ENCODE measurements at regions not wholly inside any gene's neighbourhood (a gene's known extent, or its start where the extent isn't known, plus 50 kb on each side); places are given as distances from the start of the nearest gene placed in this dataset.
A peak's percentile ranks its signal among the peaks of the same experiment; 100 is the strongest.

DNA sequence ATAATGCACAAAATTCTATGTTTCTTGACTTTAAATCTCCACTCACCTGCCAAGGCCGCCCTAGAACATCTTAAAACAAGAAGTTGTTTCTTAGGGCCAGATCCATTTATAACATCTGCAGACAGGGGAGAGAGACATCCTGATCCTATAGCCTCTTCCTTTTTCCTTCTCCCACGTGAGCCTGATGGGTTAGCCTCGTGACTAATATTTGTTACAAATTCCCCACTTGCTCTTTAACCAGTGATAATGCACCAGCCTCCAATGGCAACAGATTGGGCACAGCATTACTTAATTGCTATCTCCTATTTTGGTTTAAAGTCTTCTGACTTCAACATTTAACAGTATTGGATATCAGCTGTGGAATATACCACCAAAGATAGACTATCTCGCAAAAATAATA is 196.5 kb downstream of the GADD45G start:
- Histone ChIP-seq H3K27ac (ENCODE audit: low read depth in 1 of 2, low read length in 2 of 2) (no peak overlapping the region), H3K4me3 (replicated peaks in 1 of 3; ENCODE audit: low read depth in 2 of 3, low read length in 3 of 3) (no peak overlapping the region), H3K9ac (ENCODE audit: insufficient read depth, low read length, poor library complexity, severe bottlenecking) (no peak overlapping the region), H3K4me2 (replicated peaks; ENCODE audit: extremely low read depth, low read length, poor library complexity, severe bottlenecking) (no peak overlapping the region), H4K20me1 (ENCODE audit: insufficient read depth, low read length) (no peaks in the 10 kb centered on the region), H2AFZ (ENCODE audit: insufficient read depth, low read depth, low read length, poor library complexity, severe bottlenecking) (no peak overlapping the region), H3K79me2 (ENCODE audit: insufficient read depth, low read length) (no peaks in the 10 kb centered on the region), H3K9me3 (replicated peaks in 1 of 2; ENCODE audit: control insufficient read depth in 1 of 2, insufficient read depth in 1 of 2, low read length in 2 of 2) (no peaks in the 10 kb centered on the region), H3K4me1 (ENCODE audit: control insufficient read depth in 1 of 2, insufficient read depth in 2 of 2, low read length in 2 of 2) (no peaks in the 10 kb centered on the region), H3K27me3 (ENCODE audit: control insufficient read depth in 2 of 2, insufficient read depth in 2 of 2, low read length in 2 of 2) (no peaks in the 10 kb centered on the region), H3K36me3 (replicated peaks in 1 of 2; ENCODE audit: control insufficient read depth in 1 of 2, insufficient read depth in 2 of 2, low read length in 2 of 2) (no peaks in the 10 kb centered on the region)
- no peak overlapping the region for H3K27ac Mint-ChIP-seq
- WGBS (ENCODE audit: insufficient coverage), result 90% methylated on average over 2 of the region's 4 CpGs
- TF ChIP-seq, protein P1, sequence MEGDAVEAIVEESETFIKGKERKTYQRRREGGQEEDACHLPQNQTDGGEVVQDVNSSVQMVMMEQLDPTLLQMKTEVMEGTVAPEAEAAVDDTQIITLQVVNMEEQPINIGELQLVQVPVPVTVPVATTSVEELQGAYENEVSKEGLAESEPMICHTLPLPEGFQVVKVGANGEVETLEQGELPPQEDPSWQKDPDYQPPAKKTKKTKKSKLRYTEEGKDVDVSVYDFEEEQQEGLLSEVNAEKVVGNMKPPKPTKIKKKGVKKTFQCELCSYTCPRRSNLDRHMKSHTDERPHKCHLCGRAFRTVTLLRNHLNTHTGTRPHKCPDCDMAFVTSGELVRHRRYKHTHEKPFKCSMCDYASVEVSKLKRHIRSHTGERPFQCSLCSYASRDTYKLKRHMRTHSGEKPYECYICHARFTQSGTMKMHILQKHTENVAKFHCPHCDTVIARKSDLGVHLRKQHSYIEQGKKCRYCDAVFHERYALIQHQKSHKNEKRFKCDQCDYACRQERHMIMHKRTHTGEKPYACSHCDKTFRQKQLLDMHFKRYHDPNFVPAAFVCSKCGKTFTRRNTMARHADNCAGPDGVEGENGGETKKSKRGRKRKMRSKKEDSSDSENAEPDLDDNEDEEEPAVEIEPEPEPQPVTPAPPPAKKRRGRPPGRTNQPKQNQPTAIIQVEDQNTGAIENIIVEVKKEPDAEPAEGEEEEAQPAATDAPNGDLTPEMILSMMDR (IDR thresholded peaks at IDR 0.05), result no peak
- H3K36me3 Mint-ChIP-seq, result no peaks in the 10 kb centered on the region
- peak overlapping the region in 1 of 2 donors; percentile 24 for H3K4me3 Mint-ChIP-seq
- intact Hi-C loops (cut with micrococcal nuclease), result no loop called here
- H3K27me3 Mint-ChIP-seq (ENCODE audit: low read depth in 3 of 3), result peaks cover 0 to 11% (median 9%) of the 10 kb centered on the region in 3 donors
- H3K9me3 Mint-ChIP-seq, result no peaks in the 10 kb centered on the region
- H3K4me1 Mint-ChIP-seq, result peaks cover 3% of the 10 kb centered on the region
- no peak for DNase-seq

- no peak overlapping the region for H3K9ac ChIP-seq (ENCODE audit: insufficient read depth, low read length, poor library complexity, severe bottlenecking)
- H3K79me2 ChIP-seq (ENCODE audit: insufficient read depth, low read length), result no peaks in the 10 kb centered on the region
- H3K4me1 ChIP-seq (ENCODE audit: control insufficient read depth in 1 of 2, insufficient read depth in 2 of 2, low read length in 2 of 2), result no peaks in the 10 kb centered on the region
- Mint-ChIP-seq H3K4me1 (peaks cover 3% of the 10 kb centered on the region), H3K27ac (no peak overlapping the region), H3K9me3 (no peaks in the 10 kb centered on the region), H3K27me3 (ENCODE audit: low read depth in 3 of 3) (peaks cover 0 to 13% (median 8%) of the 10 kb centered on the region in 3 donors), H3K4me3 (no peak overlapping the region), H3K36me3 (no peaks in the 10 kb centered on the region)
- no peak overlapping the region for H3K4me2 ChIP-seq (replicated peaks; ENCODE audit: extremely low read depth, low read length, poor library complexity, severe bottlenecking)
- 83% methylated on average over 6 of the region's 13 CpGs for WGBS (ENCODE audit: insufficient coverage)
- TF ChIP-seq, protein P1 (IDR thresholded peaks at IDR 0.05), result no peak
- no peak for DNase-seq
- no peak overlapping the region for H3K27ac ChIP-seq (ENCODE audit: low read depth in 1 of 2, low read length in 2 of 2)
- no peak overlapping the region for H2AFZ ChIP-seq (ENCODE audit: insufficient read depth, low read depth, low read length, poor library complexity, severe bottlenecking)
- no peaks in the 10 kb centered on the region for H3K36me3 ChIP-seq (replicated peaks in 1 of 2; ENCODE audit: control insufficient read depth in 1 of 2, insufficient read depth in 2 of 2, low read length in 2 of 2)
- H3K4me3 ChIP-seq (replicated peaks in 1 of 3; ENCODE audit: low read depth in 2 of 3, low read length in 3 of 3), result no peak overlapping the region
- H3K9me3 ChIP-seq (replicated peaks in 1 of 2; ENCODE audit: control insufficient read depth in 1 of 2, insufficient read depth in 1 of 2, low read length in 2 of 2), result no peaks in the 10 kb centered on the region
- no peaks in the 10 kb centered on the region for H4K20me1 ChIP-seq (ENCODE audit: insufficient read depth, low read length)
- intact Hi-C loops (cut with micrococcal nuclease), result no loop called here
- no peaks in the 10 kb centered on the region for H3K27me3 ChIP-seq (ENCODE audit: control insufficient read depth in 2 of 2, insufficient read depth in 2 of 2, low read length in 2 of 2)
Measured at GRCh38 chr9:89801742-89802670, 197.2 kb downstream of the GADD45G start.
